Activated T-helper 1 cell treated with anti-CD3 and anti-CD28 coated beads, Interleukin-12 subunit alpha, Interleukin-12 subunit beta, Interleukin-2, Interleukin-4 antibody, amounts not matched to agents 30 ng/mL and 10 ng/mL and 1 ng/mL, durations not matched to agents 14 hours and 24 hours and 36 hours (primary cell): ENCODE measurements at regions not wholly inside any gene's neighbourhood (a gene's known extent, or its start where the extent isn't known, plus 50 kb on each side); places are given as distances from the start of the nearest gene placed in this dataset.

ENCODE experiments used
- DNase-seq: peaks from one replicate; pipeline ENCODE4 v3.0.0; 2021; ENCODE audit warnings: low spot score
- H3K27ac Mint-ChIP-seq: one replicate; pipeline ENCODE4 v1.8.0; 2021; ENCODE audit warnings: mild to moderate bottlenecking, mixed read lengths
- H3K27me3 Mint-ChIP-seq: one replicate; pipeline ENCODE4 v1.8.0; 2022; ENCODE audit warnings: mild to moderate bottlenecking, moderate library complexity, mixed read lengths; ENCODE audit not compliant: insufficient read depth
- H3K36me3 Mint-ChIP-seq: one replicate; pipeline ENCODE4 v1.8.0; 2021; ENCODE audit warnings: low read depth, mixed read lengths
- H3K4me1 Mint-ChIP-seq: one replicate; pipeline ENCODE4 v1.8.0; 2021; ENCODE audit warnings: low read depth, mixed read lengths
- H3K4me3 Mint-ChIP-seq: one replicate; pipeline ENCODE4 v1.8.0; 2021; ENCODE audit warnings: mild to moderate bottlenecking, moderate library complexity, mixed read lengths
- H3K9me3 Mint-ChIP-seq: one replicate; pipeline ENCODE4 v1.8.0; 2021; ENCODE audit warnings: mixed read lengths
- intact Hi-C: fragments of 100-400 bp; cut with micrococcal nuclease; formaldehyde crosslinking; loops from one replicate; pipeline ENCODE4 v1.15.1; 2024

- Mint-ChIP-seq H3K27ac (no peak overlapping the region), H3K27me3 (peaks cover 2% of the 10 kb centered on the region), H3K4me1 (no peaks in the 10 kb centered on the region), H3K9me3 (no peaks in the 10 kb centered on the region), H3K36me3 (no peaks in the 10 kb centered on the region), H3K4me3 (no peak overlapping the region)
- intact Hi-C loops: no loop called here
- DNase-seq: no peak
Measured at GRCh38 chr11:103661991-103662390, 374.4 kb upstream of the DDI1 start.

- no peaks in the 10 kb centered on the region for H3K4me1 Mint-ChIP-seq
- H3K36me3 Mint-ChIP-seq: no peaks in the 10 kb centered on the region
- H3K4me3 Mint-ChIP-seq: no peak overlapping the region
- H3K9me3 Mint-ChIP-seq: no peaks in the 10 kb centered on the region
- no peak for DNase-seq
- peaks cover 2% of the 10 kb centered on the region for H3K27me3 Mint-ChIP-seq
- H3K27ac Mint-ChIP-seq: no peak overlapping the region
- intact Hi-C loops: no loop called here
Measured at GRCh38 chr11:103662880-103663279, 373.6 kb upstream of the DDI1 start.

DNA sequence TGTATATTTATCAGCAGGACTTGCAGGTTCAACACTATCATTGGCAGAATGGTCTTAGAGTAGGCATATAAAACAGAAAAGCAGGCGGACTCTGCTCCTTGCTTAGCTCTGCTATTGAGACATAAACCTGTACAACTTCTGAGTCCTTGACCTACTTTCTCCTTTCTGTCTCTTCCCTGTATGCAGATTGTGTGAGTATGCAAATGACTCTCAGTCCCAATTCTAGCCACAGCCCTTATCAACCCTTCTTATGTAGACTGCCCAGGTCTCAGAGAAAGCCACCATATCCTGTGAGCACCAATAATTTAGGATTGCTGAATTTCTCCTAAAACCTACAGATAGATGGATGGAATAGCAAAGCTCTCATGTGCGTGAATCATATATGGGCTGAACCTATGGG lies 367.6 kb upstream of the DDI1 start:
- H3K4me1 Mint-ChIP-seq: no peaks in the 10 kb centered on the region
- DNase-seq: no peak
- H3K27ac Mint-ChIP-seq: no peak overlapping the region
- H3K4me3 Mint-ChIP-seq: no peak overlapping the region
- no peaks in the 10 kb centered on the region for H3K9me3 Mint-ChIP-seq
- no peaks in the 10 kb centered on the region for H3K36me3 Mint-ChIP-seq
- peaks cover 2% of the 10 kb centered on the region for H3K27me3 Mint-ChIP-seq
- intact Hi-C loops: no loop called here

DNA sequence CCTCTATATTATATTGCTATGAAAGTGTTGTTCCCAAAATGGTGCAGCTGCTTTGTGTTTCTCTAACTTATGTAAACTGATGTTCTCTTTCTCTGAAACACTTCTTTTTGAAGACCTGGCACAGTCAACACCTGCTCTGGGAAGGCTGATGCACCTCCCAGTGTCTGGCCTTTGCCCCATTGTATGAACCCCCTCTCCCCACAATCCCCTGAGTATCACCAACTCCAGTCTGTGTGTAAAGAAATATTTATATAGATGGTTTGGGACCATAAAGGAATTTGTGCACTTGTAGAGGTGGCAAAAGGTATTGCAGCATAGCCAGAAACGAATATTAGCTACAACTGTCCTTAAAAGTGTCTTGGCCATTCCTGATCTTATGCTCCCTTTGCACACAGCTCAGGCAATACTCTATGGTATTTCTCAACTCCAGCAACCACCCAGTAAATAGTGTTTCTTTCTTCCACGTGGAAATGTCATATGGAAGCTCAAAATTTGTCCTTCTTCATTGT lies 365.2 kb upstream of the DDI1 start:
- DNase-seq: no peak
- intact Hi-C loops: no loop called here
- H3K27me3 Mint-ChIP-seq: no peaks in the 10 kb centered on the region
- H3K27ac Mint-ChIP-seq: no peak overlapping the region
- H3K4me3 Mint-ChIP-seq: no peak overlapping the region
- H3K9me3 Mint-ChIP-seq: no peaks in the 10 kb centered on the region
- no peaks in the 10 kb centered on the region for H3K36me3 Mint-ChIP-seq
- H3K4me1 Mint-ChIP-seq: no peaks in the 10 kb centered on the region

- H3K27me3 Mint-ChIP-seq: no peaks in the 10 kb centered on the region
- DNase-seq: no peak
- no peak overlapping the region for H3K4me3 Mint-ChIP-seq
- no peaks in the 10 kb centered on the region for H3K4me1 Mint-ChIP-seq
- intact Hi-C loops: no loop called here
- no peaks in the 10 kb centered on the region for H3K36me3 Mint-ChIP-seq
- H3K27ac Mint-ChIP-seq: no peak overlapping the region
- H3K9me3 Mint-ChIP-seq: no peaks in the 10 kb centered on the region
Measured at GRCh38 chr11:103673773-103674172, 362.7 kb upstream of the DDI1 start.

DNA sequence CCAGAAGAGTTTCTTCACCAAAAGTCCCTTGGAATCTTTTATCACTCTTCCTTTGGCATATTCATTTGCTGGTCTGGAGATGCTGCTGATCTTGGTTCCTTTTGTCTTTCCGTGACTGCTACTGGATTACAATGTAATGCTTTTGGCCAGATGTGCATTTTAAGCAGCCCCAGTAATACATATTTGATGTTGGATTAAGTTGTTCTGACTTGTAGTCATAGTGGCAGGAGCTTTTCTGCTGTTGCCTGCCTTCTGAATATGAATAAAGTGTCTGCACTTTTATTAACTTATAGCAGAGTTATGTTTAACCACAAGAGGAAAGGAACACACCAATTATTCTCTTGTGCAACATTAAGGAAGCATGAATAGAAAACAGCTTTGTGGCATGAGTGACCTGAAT lies 360.0 kb upstream of the DDI1 start:
- H3K27ac Mint-ChIP-seq: no peak overlapping the region

GRCh38 chr11:103680826-103681225 lies 355.6 kb upstream of the DDI1 start:
- Mint-ChIP-seq H3K4me3 (no peak overlapping the region), H3K27ac (no peak overlapping the region), H3K27me3 (no peaks in the 10 kb centered on the region), H3K9me3 (no peaks in the 10 kb centered on the region), H3K4me1 (peaks cover 8% of the 10 kb centered on the region), H3K36me3 (no peaks in the 10 kb centered on the region)
- intact Hi-C loops: loop anchor here (5.0 kb wide), 1 partner anchor 651 kb away; no protein-coding TSS in a partner anchor
- DNase-seq: no peak

More for the DNA sequence above, 360.0 kb upstream of the DDI1 start:
- H3K4me3 Mint-ChIP-seq: no peak overlapping the region
- intact Hi-C loops: no loop called here
- H3K4me1 Mint-ChIP-seq: no peaks in the 10 kb centered on the region
- H3K9me3 Mint-ChIP-seq: no peaks in the 10 kb centered on the region
- DNase-seq: no peak
- H3K36me3 Mint-ChIP-seq: no peaks in the 10 kb centered on the region
- no peaks in the 10 kb centered on the region for H3K27me3 Mint-ChIP-seq

GRCh38 chr11:103681855-103682254 lies 354.6 kb upstream of the DDI1 start:
- H3K4me3 Mint-ChIP-seq: no peak overlapping the region
- H3K27ac Mint-ChIP-seq: no peak overlapping the region
- intact Hi-C loops: loop anchor here (1.0 to 5.0 kb wide), 2 partner anchors 469 to 650 kb away; no protein-coding TSS in a partner anchor
- H3K36me3 Mint-ChIP-seq: no peaks in the 10 kb centered on the region
- no peaks in the 10 kb centered on the region for H3K9me3 Mint-ChIP-seq
- no peaks in the 10 kb centered on the region for H3K27me3 Mint-ChIP-seq
- H3K4me1 Mint-ChIP-seq: peaks cover 8% of the 10 kb centered on the region
- DNase-seq: no peak

GRCh38 chr11:103682318-103683184 lies 353.9 kb upstream of the DDI1 start:
- Mint-ChIP-seq H3K4me3 (no peak overlapping the region), H3K9me3 (no peaks in the 10 kb centered on the region)

DNA sequence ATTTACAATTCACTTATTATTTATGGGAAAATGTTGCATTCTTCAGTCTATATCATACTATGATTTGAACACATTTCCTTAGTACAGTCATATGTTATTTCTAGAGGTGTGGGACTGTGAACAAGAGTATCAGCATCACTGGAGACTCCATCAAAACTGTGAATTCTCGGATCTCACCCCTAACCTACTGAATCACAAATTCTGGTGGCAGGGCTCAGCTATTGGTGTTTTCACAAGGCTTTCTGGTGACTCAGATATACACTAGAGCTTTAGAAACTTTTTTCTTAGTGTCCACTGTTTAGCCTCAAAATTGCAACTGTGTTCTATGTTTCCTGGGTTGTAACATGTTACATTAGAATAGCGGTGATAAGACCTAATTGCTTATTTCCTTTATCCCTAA lies 352.9 kb upstream of the DDI1 start:
- intact Hi-C loops: loop anchor here (5.0 kb wide), 1 partner anchor 649 kb away; no protein-coding TSS in a partner anchor
- no peak overlapping the region for H3K4me3 Mint-ChIP-seq
- no peaks in the 10 kb centered on the region for H3K27me3 Mint-ChIP-seq
- H3K9me3 Mint-ChIP-seq: no peaks in the 10 kb centered on the region
- no peaks in the 10 kb centered on the region for H3K36me3 Mint-ChIP-seq
- no peak for DNase-seq
- no peak overlapping the region for H3K27ac Mint-ChIP-seq
- H3K4me1 Mint-ChIP-seq: peaks cover 8% of the 10 kb centered on the region

More at GRCh38 chr11:103682318-103683184, 353.9 kb upstream of the DDI1 start:
- intact Hi-C loops: loop anchor here (1.0 to 5.0 kb wide), 2 partner anchors 469 to 650 kb away; no protein-coding TSS in a partner anchor
- Mint-ChIP-seq H3K27ac (no peak overlapping the region), H3K27me3 (no peaks in the 10 kb centered on the region), H3K36me3 (no peaks in the 10 kb centered on the region), H3K4me1 (peaks cover 8% of the 10 kb centered on the region)
- peak; percentile 33 for DNase-seq

DNA sequence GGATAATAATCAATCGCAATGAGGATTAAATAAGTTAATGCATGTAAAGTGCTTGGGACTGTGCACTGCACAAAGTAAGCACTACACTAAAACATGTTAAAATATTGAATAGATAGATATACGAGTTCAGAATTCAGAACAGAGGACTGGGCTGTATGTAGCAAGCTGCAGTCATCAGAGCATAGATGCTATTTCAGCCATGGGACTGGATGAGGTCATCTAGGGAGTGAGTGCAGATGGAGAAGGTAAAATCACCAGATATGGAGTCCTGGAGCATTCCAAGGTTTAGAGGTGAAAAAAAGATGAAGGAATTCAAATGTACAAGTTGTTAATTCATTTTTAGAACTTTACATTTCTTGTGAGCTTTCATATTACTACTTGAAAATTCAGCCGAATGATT lies 347.5 kb upstream of the DDI1 start:
- no peak for DNase-seq
- no peaks in the 10 kb centered on the region for H3K27me3 Mint-ChIP-seq
- no peaks in the 10 kb centered on the region for H3K36me3 Mint-ChIP-seq
- no peak overlapping the region for H3K27ac Mint-ChIP-seq
- intact Hi-C loops: no loop called here
- no peaks in the 10 kb centered on the region for H3K9me3 Mint-ChIP-seq
- no peak overlapping the region for H3K4me3 Mint-ChIP-seq
- no peaks in the 10 kb centered on the region for H3K4me1 Mint-ChIP-seq

GRCh38 chr11:103690356-103690755 lies 346.1 kb upstream of the DDI1 start:
- H3K27ac Mint-ChIP-seq: no peak overlapping the region
- H3K36me3 Mint-ChIP-seq: no peaks in the 10 kb centered on the region
- no peaks in the 10 kb centered on the region for H3K27me3 Mint-ChIP-seq
- H3K4me3 Mint-ChIP-seq: no peak overlapping the region
- H3K4me1 Mint-ChIP-seq: no peaks in the 10 kb centered on the region
- no peak for DNase-seq
- H3K9me3 Mint-ChIP-seq: no peaks in the 10 kb centered on the region
- intact Hi-C loops: no loop called here

- intact Hi-C loops: no loop called here
- no peaks in the 10 kb centered on the region for H3K36me3 Mint-ChIP-seq
- H3K4me3 Mint-ChIP-seq: no peak overlapping the region
- no peaks in the 10 kb centered on the region for H3K4me1 Mint-ChIP-seq
- no peak overlapping the region for H3K27ac Mint-ChIP-seq
- DNase-seq: no peak
- H3K9me3 Mint-ChIP-seq: no peaks in the 10 kb centered on the region
- H3K27me3 Mint-ChIP-seq: peaks cover 2% of the 10 kb centered on the region
Measured at GRCh38 chr11:103696123-103696522, 340.3 kb upstream of the DDI1 start.
